OCI-LY7 (cell line): ENCODE measurements at regions not wholly inside any gene's neighbourhood (a gene's known extent, or its start where the extent isn't known, plus 50 kb on each side); places are given as distances from the start of the nearest gene placed in this dataset.

Source experiments
- BruUV-seq: library from RNA; stranded (reverse); fragments of 400-500 nt; replicated peaks from 2 replicates; lab custom pipeline; 2021; lab: Mats Ljungman, UMichigan
- CTCF ChIA-PET: fragments of 300-600 bp; sonication (Branson Sonifier 250); formaldehyde crosslinking; loops from one replicate; lab custom pipeline; 2022; ENCODE audit warnings: antibody characterized with exemption; ENCODE audit not compliant: unreplicated experiment; lab: Charles Lee
- POLR2A ChIA-PET: fragments of 300-600 bp; sonication (Branson Sonifier 250); formaldehyde crosslinking; loops from one replicate; lab custom pipeline; 2022; ENCODE audit warnings: antibody characterized with exemption; lab: Charles Lee
- DNase-seq: peaks from one replicate; pipeline ENCODE4 v3.0.0-alpha.2; 2015; ENCODE audit warnings: low spot score
- H2AFZ ChIP-seq: fragments of 200-600 bp; sonication (generic), shearing (Covaris generic); 2 replicates; pipeline ENCODE4 v1.6.1; 2014; ENCODE audit warnings: mild to moderate bottlenecking, antibody characterized with exemption, low read length, moderate library complexity
- H3K27ac ChIP-seq: fragments of 200-600 bp; sonication (generic); 2 replicates; pipeline ENCODE4 v1.5.1; 2014; ENCODE audit warnings: mixed run types, low read depth, mild to moderate bottlenecking, moderate library complexity, low read length, inconsistent platforms; ENCODE audit not compliant: poor library complexity, severe bottlenecking
- H3K36me3 ChIP-seq: fragments of 200-600 bp; sonication (generic); 2 replicates; pipeline ENCODE4 v1.6.1; 2014; ENCODE audit warnings: mild to moderate bottlenecking, antibody characterized with exemption, low read length, moderate library complexity, mixed read lengths; ENCODE audit not compliant: insufficient read depth
- H3K4me1 ChIP-seq: fragments of 200-600 bp; sonication (generic); 2 replicates; pipeline ENCODE4 v1.5.1; 2014; ENCODE audit warnings: mild to moderate bottlenecking, low read length; ENCODE audit not compliant: insufficient read depth, poor library complexity, severe bottlenecking
- H3K4me2 ChIP-seq: fragments of 200-600 bp; sonication (generic); 2 replicates; pipeline ENCODE4 v1.6.1; 2014; ENCODE audit warnings: mild to moderate bottlenecking, low read length
- H3K4me3 ChIP-seq: fragments of 200-600 bp; sonication (generic); 2 replicates; pipeline ENCODE4 v1.5.1; 2014; ENCODE audit warnings: mild to moderate bottlenecking, low read depth, low read length; ENCODE audit not compliant: poor library complexity, severe bottlenecking
- H3K79me2 ChIP-seq: fragments of 200-600 bp; sonication (generic); 2 replicates; pipeline ENCODE4 v1.6.1; 2016; ENCODE audit warnings: low read depth, mild to moderate bottlenecking, low read length, moderate library complexity, mixed read lengths; ENCODE audit not compliant: insufficient read depth
- H3K9me2 ChIP-seq: fragments of 200-600 bp; sonication (generic); 2 replicates; pipeline ENCODE4 v1.6.1; 2016; ENCODE audit warnings: mild to moderate bottlenecking, low read length, mixed read lengths; ENCODE audit not compliant: insufficient read depth
- H3K9me3 ChIP-seq: fragments of 200-600 bp; sonication (generic); 2 replicates; pipeline ENCODE4 v1.6.1; 2014; ENCODE audit warnings: mild to moderate bottlenecking, mixed run types, low read length, mixed read lengths
- H4K20me1 ChIP-seq: fragments of 200-600 bp; sonication (generic); 2 replicates; pipeline ENCODE4 v1.6.1; 2014; ENCODE audit warnings: mild to moderate bottlenecking, antibody characterized with exemption, low read length, moderate library complexity, mixed read lengths; ENCODE audit not compliant: insufficient read depth
- CTCF ChIP-seq: fragments of 200-600 bp; sonication (generic); conservative IDR thresholded peaks from 2 replicates; pipeline ENCODE4 v1.5.1; 2014; ENCODE audit warnings: mild to moderate bottlenecking, antibody characterized with exemption, low read length, moderate library complexity, mixed read lengths
- EZH2phosphoT487 ChIP-seq: fragments of 200-600 bp; sonication (generic); IDR thresholded peaks from 2 replicates; pipeline ENCODE4 v1.6.1; 2018; ENCODE audit warnings: low read depth, borderline replicate concordance, mild to moderate bottlenecking, mixed run types, antibody characterized with exemption, low read length, moderate library complexity, mixed read lengths
- intact Hi-C: fragments of 100-400 bp; cut with micrococcal nuclease; formaldehyde crosslinking; loops from one replicate; pipeline ENCODE4 v1.10.0; 2022; ENCODE audit not compliant: unreplicated experiment

- POLR2A ChIA-PET = no interaction called here
- Histone ChIP-seq H3K9me2 (no peaks in the 10 kb centered on the region), H3K4me3 (no peak overlapping the region), H2AFZ (no peak overlapping the region), H3K79me2 (no peaks in the 10 kb centered on the region), H3K9me3 (no peaks in the 10 kb centered on the region), H3K4me2 (no peak overlapping the region), H3K4me1 (no peaks in the 10 kb centered on the region), H3K36me3 (no peaks in the 10 kb centered on the region), H3K27ac (no peak overlapping the region), H4K20me1 (no peaks in the 10 kb centered on the region)
- CTCF ChIA-PET = no interaction called here
- no peak for TF ChIP-seq CTCF
- TF ChIP-seq EZH2phosphoT487 = no peak
- DNase-seq = no peak
- no TSS peak for BruUV-seq
- intact Hi-C loops = no loop called here
These were observed 105.5 kb upstream of the ZNF536 start for GRCh38 chr19:30266687-30267086.

GRCh38 chr19:30267332-30267731 is 104.9 kb upstream of the ZNF536 start:
- no TSS peak for BruUV-seq
- ChIA-PET POLR2A (no interaction called here), CTCF (no interaction called here)
- Histone ChIP-seq H3K27ac (no peak overlapping the region), H2AFZ (no peak overlapping the region), H4K20me1 (no peaks in the 10 kb centered on the region), H3K36me3 (no peaks in the 10 kb centered on the region), H3K4me3 (no peak overlapping the region), H3K4me2 (no peak overlapping the region), H3K79me2 (no peaks in the 10 kb centered on the region), H3K9me3 (no peaks in the 10 kb centered on the region), H3K9me2 (no peaks in the 10 kb centered on the region), H3K4me1 (no peaks in the 10 kb centered on the region)
- no peak for DNase-seq
- TF ChIP-seq CTCF (no peak), EZH2phosphoT487 (no peak)
- intact Hi-C loops = no loop called here

- Histone ChIP-seq H3K4me3 (no peak overlapping the region), H3K27ac (no peak overlapping the region), H4K20me1 (no peaks in the 10 kb centered on the region), H3K79me2 (no peaks in the 10 kb centered on the region), H3K9me3 (no peaks in the 10 kb centered on the region), H3K4me2 (no peak overlapping the region), H3K9me2 (no peaks in the 10 kb centered on the region), H3K4me1 (no peaks in the 10 kb centered on the region), H3K36me3 (no peaks in the 10 kb centered on the region), H2AFZ (no peak overlapping the region)
- DNase-seq = no peak
- TF ChIP-seq EZH2phosphoT487 (no peak), CTCF (no peak)
- intact Hi-C loops = no loop called here
- POLR2A ChIA-PET = no interaction called here
- CTCF ChIA-PET = no interaction called here
- no TSS peak for BruUV-seq
These were observed 103.6 kb upstream of the ZNF536 start for GRCh38 chr19:30268601-30269000.
